GM18858 (cell line): ENCODE measurements at regions not wholly inside any gene's neighbourhood (a gene's known extent, or its start where the extent isn't known, plus 50 kb on each side); places are given as distances from the start of the nearest gene placed in this dataset.
"Not testable (repeated sequence)": the region's sequence is repeated elsewhere in the genome, so short reads cannot be mapped to it uniquely, and the experiment has no call there.

ENCODE experiments used
- ATAC-seq: cut with Tn5 transposase; IDR thresholded peaks from one replicate; pipeline ENCODE4 v1.9.1; 2021; ENCODE audit not compliant: unreplicated experiment

GRCh38 chr17:27090450-27091042, 203.4 kb upstream of the WSB1 start:
- not testable (repeated sequence) for ATAC-seq

- no peak for ATAC-seq
Observed at GRCh38 chr17:27091043-27091497, 202.8 kb upstream of the WSB1 start.

- ATAC-seq = not testable (repeated sequence)
Observed at GRCh38 chr17:27094179-27094578, 199.7 kb upstream of the WSB1 start.

GRCh38 chr17:27095821-27096220, 198.1 kb upstream of the WSB1 start:
- ATAC-seq = not testable (repeated sequence)

- ATAC-seq = not testable (repeated sequence)
Observed at GRCh38 chr17:27099266-27099665, 194.6 kb upstream of the WSB1 start.

GRCh38 chr17:27104605-27105221, 189.2 kb upstream of the WSB1 start:
- ATAC-seq = not testable (repeated sequence)

- no peak for ATAC-seq
Observed at GRCh38 chr17:27105636-27106035, 188.3 kb upstream of the WSB1 start.

- no peak for ATAC-seq
Observed at GRCh38 chr17:27106347-27106981, 187.4 kb upstream of the WSB1 start.

GRCh38 chr17:27106982-27107360, 186.9 kb upstream of the WSB1 start:
- no peak for ATAC-seq

- not testable (repeated sequence) for ATAC-seq
Observed at GRCh38 chr17:27107386-27108328, 186.3 kb upstream of the WSB1 start.

GRCh38 chr17:27109346-27109745, 184.6 kb upstream of the WSB1 start:
- ATAC-seq = no peak

GRCh38 chr17:27153005-27153404, 140.9 kb upstream of the WSB1 start:
- ATAC-seq = no peak

GRCh38 chr17:27155866-27156265, 138.0 kb upstream of the WSB1 start:
- ATAC-seq = no peak

- ATAC-seq = no peak
Observed at GRCh38 chr17:27157297-27157696, 136.6 kb upstream of the WSB1 start.

GRCh38 chr17:27157898-27158297, 136.0 kb upstream of the WSB1 start:
- no peak for ATAC-seq

GRCh38 chr17:27158382-27158781, 135.5 kb upstream of the WSB1 start:
- no peak for ATAC-seq

GRCh38 chr17:27180322-27180721, 113.6 kb upstream of the WSB1 start:
- ATAC-seq = no peak

- ATAC-seq = not testable (repeated sequence)
Observed at GRCh38 chr17:27181379-27181925, 112.5 kb upstream of the WSB1 start.

GRCh38 chr17:27181935-27182334, 112.0 kb upstream of the WSB1 start:
- ATAC-seq = no peak

GRCh38 chr17:27197505-27197904, 96.4 kb upstream of the WSB1 start:
- ATAC-seq = not testable (repeated sequence)

GRCh38 chr17:27199948-27200347, 94.0 kb upstream of the WSB1 start:
- ATAC-seq = no peak
